T-helper 22 cell (primary cell): ENCODE measurements at regions not wholly inside any gene's neighbourhood (a gene's known extent, or its start where the extent isn't known, plus 50 kb on each side); places are given as distances from the start of the nearest gene placed in this dataset.

Experiments used
- DNase-seq: peaks from one replicate; pipeline ENCODE4 v3.0.0-alpha.2; 2020; ENCODE audit warnings: low read depth

DNA sequence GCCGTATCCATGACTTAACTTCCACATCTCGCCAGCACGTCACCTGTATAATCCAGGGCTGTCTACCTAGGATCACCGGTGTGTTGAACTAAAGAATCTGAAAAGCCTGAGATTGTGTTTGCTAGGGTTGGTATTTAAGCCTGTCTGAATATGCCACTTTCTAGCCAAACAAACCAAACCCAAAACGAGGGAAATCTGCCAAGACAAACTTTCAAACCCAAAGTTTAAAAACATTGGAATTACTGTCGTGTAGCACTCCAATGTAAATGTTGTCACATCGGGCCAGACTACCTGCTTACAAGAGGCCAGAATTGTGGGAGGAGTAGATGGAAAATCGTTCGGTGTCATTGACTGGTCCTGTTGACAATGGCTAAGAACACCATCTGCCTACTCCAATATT lies 747.8 kb downstream of the EFNB2 start:
- DNase-seq: no peak

- no peak for DNase-seq
Observed at GRCh38 chr13:105785436-105785835, 750.0 kb downstream of the EFNB2 start.

- no peak for DNase-seq
Observed at GRCh38 chr13:105783261-105783660, 752.2 kb downstream of the EFNB2 start.

GRCh38 chr13:105778196-105778595 lies 757.3 kb downstream of the EFNB2 start:
- no peak for DNase-seq

- no peak for DNase-seq
Observed at GRCh38 chr13:105774739-105775460, 760.6 kb downstream of the EFNB2 start.

GRCh38 chr13:105773863-105774538 lies 761.5 kb downstream of the EFNB2 start:
- no peak for DNase-seq

GRCh38 chr13:105773241-105773640 lies 762.2 kb downstream of the EFNB2 start:
- no peak for DNase-seq

DNA sequence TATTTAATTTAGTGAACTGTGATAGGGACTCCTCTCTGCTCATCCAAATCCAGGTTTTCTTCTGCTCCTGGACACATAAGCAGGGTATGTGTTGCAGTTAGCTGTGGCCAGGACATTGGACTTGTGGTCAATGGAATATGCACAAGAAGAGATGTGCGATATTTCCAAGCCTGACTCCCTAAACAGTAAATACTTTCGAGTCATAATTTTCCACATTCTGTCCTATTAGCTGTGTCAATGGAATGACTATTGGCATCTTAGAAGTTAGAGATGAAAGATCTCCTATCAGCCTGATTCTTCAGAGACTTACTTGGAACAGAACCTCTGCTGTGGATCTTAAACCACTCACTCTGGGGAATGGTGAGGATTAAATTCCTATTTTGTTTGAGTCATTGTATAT lies 771.0 kb downstream of the EFNB2 start:
- DNase-seq: no peak

- DNase-seq: no peak
Observed at GRCh38 chr13:105763851-105764250, 771.6 kb downstream of the EFNB2 start.

DNA sequence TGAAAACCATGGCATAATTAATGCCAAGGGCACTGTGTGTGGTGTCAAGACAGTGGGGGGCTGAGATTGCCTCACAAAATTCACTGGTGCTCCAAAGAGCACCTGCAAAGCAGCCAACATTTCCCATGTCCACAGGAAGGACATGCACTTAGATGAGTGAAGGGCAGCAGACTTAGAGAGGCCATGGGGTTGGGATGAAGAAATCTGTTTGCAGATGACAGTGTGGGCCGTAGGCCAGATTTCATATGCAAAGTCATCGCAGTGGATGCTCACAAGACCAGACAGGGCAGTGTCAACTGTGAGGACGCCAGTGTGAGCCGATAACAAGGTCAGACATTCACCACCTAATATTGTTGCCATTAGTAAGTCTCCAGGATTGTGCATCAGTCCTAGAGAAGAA lies 773.4 kb downstream of the EFNB2 start:
- DNase-seq: no peak

GRCh38 chr13:105758918-105759860 lies 776.3 kb downstream of the EFNB2 start:
- no peak for DNase-seq

- no peak for DNase-seq
Observed at GRCh38 chr13:105740739-105741138, 794.7 kb downstream of the EFNB2 start.

GRCh38 chr13:105737688-105738087 lies 797.8 kb downstream of the EFNB2 start:
- no peak for DNase-seq

DNA sequence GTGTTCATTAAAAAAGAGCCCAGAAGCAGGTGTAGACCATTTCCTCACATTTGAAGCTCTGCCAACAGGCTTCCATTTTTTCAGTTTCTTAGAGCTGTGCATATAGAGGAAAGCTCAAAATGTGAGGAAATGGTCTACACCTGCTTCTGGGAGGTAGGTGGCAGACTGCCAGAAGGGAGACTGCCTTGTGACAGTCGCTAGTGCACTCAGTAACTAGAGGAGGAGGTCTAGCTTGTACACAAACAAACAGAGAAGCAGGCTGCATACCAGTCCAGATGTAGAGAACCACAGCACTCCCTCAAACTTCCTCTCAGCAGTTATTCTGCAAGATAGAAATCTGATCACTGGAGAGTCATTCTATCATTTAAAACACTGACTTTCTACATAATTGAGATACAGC lies 800.2 kb downstream of the EFNB2 start:
- no peak for DNase-seq

- no peak for DNase-seq
Observed at GRCh38 chr13:105732806-105733529, 802.5 kb downstream of the EFNB2 start.

DNA sequence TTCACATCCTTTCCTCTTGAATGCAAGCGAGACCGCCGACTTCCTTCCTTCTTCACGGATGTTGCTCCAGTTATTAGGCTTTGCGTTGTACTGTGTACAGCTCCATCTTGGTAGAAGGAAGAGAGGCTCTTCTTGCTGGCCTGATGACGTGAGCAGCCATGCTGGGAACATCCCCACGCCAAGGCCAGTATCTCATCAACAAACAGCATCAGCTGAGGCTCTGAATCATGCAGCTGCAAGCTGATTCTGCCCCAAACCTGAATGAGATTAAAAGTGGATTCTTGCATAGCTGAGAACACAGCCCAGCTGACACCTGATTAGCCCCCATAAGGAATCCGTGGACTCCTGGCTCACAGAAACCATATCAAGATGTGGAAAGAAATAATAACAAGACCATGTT lies 809.6 kb downstream of the EFNB2 start:
- DNase-seq: no peak

- DNase-seq: no peak
Observed at GRCh38 chr13:105721016-105721415, 814.4 kb downstream of the EFNB2 start.

- no peak for DNase-seq
Observed at GRCh38 chr13:105719859-105720258, 815.6 kb downstream of the EFNB2 start.

DNA sequence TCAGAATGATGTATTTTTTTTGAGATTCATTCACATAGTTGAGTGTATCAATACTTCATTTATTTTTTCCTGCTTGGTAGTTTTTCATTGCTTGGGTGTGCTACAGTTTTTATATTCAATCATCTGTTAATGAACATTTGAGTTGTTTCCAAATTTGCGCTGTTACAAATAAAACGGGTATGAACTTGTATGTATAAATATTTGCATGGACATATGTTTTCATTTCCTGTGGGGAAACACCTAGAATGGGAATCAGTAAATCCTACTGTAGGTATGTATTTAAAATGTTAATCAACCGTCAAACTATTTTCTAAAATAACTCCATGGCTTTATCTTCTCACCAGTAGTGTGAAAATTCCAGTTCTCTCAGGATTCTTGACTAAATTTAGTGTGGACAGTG lies 826.3 kb downstream of the EFNB2 start:
- DNase-seq: no peak

- DNase-seq: no peak
Observed at GRCh38 chr13:105703843-105704242, 831.6 kb downstream of the EFNB2 start.

DNA sequence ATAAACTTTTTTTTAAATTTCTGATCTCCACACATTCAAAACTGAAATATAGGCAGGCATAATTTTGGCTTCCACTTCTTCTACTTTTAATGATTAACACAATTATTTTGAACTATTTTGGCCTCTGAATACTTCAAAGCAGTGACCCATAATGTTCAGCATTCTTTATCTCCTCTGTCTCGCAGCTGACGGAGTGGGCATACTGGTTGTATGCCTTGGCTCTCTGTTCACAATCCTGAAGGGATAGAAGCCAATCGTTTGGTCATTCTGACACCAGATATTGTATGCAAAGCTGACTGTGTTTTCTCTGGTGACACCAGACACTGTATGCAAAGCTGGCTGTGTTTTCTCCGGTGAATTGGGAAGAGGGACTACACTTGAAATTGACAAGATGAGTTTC lies 833.0 kb downstream of the EFNB2 start:
- no peak for DNase-seq

GRCh38 chr13:105692769-105693168 lies 842.7 kb downstream of the EFNB2 start:
- no peak for DNase-seq
